ENCODE measurements at regions not wholly inside any gene's neighbourhood (a gene's known extent, or its start where the extent isn't known, plus 50 kb on each side); places are given as distances from the start of the nearest gene placed in this dataset.

DNA sequence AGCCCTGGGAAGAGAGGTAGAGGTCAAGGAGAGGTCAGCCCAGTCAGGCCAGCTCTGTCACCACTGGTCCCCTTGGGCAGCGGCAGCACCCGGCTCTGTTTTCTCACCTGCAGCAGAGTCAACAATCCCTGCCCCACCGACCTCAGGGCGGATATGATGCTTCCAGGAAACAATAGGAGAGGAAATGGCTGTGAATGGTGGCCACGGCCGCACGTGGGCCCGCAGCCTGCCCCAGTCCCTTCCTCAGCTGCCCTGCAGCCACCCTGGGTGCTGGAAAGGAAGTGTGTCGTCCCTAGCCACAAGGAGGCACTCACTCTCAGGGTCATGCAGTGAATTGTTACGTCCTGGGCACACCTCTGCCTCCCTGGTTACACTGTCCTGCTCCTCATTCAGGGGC lies 92.5 kb upstream of the ENPP6 start:
- peak; percentile 8 for DNase-seq (ENCODE audit: low read depth)

GRCh38 chr4:184309241-184310170 lies 91.8 kb upstream of the ENPP6 start:
- DNase-seq (ENCODE audit: low read depth): no peak

GRCh38 chr4:184306949-184307348 lies 89.3 kb upstream of the ENPP6 start:
- DNase-seq (ENCODE audit: low read depth): peak; percentile 9

DNA sequence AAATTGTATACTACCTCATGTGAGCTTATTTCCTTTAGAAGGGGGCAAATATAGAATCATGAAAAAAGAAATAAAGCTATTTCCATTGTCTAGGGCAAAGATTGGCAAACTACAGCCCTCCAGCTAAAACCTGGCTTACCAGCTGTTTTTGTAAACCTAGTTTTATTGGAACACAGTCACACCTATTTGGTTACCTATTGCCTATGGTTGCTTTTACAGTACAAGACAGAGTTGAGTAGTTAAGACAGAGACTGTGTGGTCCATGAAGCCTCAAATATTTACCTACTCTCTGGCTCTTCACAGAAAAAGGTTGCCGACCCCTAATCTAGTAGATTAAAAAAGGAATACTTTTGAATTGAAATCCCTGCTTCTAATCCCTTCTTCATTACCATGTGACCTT lies 88.8 kb upstream of the ENPP6 start:
- no peak for DNase-seq (ENCODE audit: low read depth)

GRCh38 chr4:184300816-184301215 lies 83.1 kb upstream of the ENPP6 start:
- DNase-seq (ENCODE audit: low read depth): no peak

DNA sequence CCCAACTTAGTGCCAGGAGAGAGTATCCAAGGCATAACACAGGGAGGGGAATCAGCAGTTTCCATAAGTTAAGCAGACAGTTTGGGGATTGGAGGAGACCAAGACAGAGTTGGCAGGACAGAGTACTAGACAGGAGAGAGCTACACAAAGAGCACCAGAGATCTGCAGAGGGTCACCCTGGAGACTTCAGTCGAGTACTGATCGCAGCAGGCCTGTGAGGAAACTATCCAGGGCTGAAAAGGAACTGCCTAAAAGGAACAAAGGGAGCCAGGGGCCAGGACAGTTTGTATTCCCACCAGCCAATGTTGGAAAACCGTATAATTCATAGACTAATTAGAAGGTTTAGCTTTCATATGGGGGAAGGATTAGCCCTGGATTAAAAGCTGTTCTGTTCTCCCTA lies 80.6 kb upstream of the ENPP6 start:
- DNase-seq (ENCODE audit: low read depth): no peak

DNA sequence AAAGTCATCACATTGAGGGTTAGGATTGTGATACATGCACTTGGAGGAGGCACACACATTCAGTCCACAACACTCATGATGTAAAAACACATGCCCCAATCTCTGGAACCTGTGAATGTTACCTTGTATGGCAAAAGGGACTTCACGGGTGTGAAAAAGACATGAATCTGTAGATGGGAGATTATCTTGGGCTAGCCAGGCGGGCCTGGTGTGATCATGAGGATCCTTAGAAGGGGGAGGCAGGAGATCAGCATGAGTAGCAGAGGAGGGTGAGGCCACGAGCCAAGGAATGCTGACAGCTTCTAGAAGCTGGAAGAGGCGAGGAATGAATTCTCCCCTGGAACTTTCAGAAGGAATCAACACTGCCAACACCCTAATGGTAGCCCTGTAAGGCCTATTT lies 77.5 kb upstream of the ENPP6 start:
- DNase-seq (ENCODE audit: low read depth): no peak

DNA sequence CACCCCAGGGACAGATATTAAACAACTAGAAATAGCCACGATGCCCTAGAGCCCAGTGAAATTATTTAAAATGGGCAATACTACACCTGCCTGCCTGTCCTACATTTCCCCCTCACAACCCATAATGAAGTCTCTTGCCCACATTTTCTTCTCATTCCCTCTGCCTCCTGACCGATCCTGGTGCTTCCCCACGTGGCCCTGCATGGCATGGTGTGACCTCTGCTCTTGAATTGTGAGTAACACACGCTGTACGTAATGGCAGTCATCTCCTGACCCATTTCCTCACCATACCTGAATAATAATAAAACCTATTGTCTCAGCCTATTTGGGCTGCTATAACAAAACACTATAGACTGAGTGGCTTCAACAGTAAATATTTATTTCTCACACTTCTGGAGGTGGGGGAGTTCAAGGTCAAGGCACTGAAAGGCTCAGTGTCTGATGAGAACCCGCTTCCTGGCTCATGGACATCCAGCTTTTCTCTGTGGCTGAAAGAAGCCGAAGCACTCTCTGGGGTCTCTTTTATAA lies 77.0 kb upstream of the ENPP6 start:
- no peak for DNase-seq (ENCODE audit: low read depth)

GRCh38 chr4:184293552-184293951 lies 75.9 kb upstream of the ENPP6 start:
- DNase-seq (ENCODE audit: low read depth): no peak

DNA sequence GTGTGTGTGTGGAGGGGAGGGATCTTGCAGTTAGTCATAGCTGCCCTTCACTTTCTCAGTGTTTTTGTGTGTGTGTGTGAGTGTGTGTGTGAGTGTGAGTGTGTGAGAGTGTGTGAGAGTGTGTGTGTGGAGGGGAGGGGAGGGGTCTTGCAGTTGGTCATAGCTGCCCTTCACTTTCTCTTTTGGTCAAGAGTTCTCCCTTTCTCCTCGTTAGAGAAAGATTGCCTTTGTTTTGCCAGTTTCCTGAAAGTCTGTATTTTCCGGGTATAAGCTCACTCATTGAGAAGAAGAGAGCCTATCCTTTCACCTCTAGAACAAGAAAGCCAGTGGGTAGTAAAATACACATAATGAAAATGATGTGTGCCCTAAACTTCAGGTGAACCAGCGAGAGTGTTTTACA lies 75.2 kb upstream of the ENPP6 start:
- no peak for DNase-seq (ENCODE audit: low read depth)

- no peak for DNase-seq (ENCODE audit: low read depth)
These were observed 74.8 kb upstream of the ENPP6 start for GRCh38 chr4:184292465-184292867.

GRCh38 chr4:184289179-184289535 lies 71.5 kb upstream of the ENPP6 start:
- no peak for DNase-seq (ENCODE audit: low read depth)

DNA sequence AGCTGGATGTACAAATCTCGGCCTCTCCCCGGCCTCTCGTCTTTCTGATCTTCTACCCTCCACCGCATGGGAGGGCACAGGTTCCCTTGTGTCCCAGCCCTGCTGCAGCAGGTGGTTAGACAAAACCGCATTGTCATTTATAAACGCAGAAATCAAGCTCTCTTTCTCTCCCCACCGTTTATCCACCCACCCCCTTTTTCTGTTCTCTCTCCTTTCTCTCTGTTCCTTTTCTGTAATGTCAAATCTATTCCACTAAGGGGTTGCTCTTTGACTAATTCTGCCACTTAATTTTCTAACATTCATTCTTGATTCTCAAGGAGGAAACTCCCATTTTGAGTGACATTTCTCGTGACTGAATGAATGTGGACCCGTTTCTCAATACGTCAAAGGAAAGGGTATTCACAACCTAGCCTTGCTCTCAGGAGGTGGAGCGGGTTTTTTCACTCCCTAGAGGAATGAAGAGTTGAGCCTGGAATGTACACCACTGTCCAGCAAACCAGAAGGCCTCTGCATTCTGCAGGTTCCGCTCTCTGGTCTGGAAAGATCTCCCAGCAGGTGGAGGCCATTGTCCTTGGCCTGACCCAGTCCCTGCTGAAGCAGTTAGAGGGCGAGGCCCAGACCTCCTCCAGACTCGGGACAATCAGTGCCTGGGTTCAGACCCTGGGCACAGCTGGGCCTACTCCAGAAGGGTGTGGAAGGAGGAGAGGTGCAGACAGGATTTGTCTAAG lies 70.9 kb upstream of the ENPP6 start:
- no peak for DNase-seq (ENCODE audit: low read depth)

- peak; percentile 49 for DNase-seq (ENCODE audit: low read depth)
These were observed 70.1 kb upstream of the ENPP6 start for GRCh38 chr4:184287697-184288255.

DNA sequence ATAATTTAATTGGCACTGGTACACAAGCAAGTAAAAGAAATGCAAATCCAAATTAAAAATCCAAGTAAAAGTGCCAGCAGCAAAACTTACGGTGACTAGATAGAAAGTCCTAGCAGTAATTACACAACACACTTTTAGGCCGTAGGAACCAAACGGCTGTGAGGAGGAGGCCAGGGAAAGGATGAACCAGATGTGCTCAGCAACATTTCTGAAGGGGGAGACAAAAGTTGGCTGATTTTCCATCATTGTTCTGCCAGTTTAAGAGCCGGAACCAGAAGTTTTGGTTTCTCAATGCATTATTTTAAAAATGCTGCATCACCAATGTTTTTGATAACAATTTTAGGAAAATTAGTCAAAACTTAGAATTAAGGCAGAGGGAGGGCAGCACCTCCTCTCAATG lies 68.7 kb upstream of the ENPP6 start:
- no peak for DNase-seq (ENCODE audit: low read depth)

- no peak for DNase-seq (ENCODE audit: low read depth)
These were observed 67.1 kb upstream of the ENPP6 start for GRCh38 chr4:184284742-184285141.

DNA sequence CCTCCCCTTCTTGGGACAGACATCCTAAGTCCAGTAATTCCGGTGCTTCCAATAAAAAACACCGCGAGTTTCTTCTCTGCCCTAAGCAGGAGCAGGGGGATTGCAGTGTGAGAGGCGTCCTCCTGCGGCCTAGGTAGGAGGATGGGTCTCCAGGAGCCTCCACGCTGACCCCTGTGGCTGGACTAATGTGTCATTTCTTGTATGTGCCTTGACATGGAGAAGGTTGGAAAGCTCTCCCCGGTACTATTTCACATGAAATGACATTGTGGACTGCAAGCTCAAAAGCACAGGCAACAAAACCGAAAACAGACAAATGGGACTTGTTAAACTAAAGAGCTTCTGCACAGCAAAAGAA lies 66.6 kb upstream of the ENPP6 start:
- no peak for DNase-seq (ENCODE audit: low read depth)

DNA sequence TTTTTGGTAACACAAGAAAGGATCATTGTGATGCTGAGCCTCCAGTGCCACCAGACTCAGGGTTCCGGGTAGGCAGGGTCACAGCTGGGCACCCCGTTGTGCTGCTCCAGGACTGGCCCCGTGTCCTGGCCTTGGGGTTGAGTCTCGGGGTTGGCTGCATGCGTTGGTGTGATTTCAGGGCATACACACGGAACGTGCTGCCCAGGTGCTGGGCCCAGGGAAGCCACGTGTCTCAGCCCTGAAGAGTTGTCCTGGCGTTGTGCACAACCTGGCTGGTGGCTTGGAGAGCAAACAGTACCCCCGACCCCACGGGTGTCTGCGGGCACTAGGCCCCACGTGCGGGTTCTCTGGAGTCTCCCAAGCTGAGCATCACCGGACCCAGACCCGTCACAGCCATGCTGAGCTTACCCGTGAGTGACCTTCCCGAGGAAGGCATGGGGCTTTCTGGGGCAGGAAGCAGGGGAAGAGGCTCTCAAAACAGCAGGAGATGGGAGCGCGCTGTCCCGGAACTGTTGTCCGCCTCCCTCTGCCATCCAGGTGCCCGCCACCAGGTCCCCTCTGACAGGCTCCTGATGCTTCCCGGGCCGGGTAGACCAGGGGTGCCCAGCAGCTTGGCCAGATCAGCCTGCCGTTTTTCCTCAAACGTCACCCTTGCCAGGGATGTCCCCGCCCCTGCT lies 66.1 kb upstream of the ENPP6 start:
- DNase-seq (ENCODE audit: low read depth): no peak

DNA sequence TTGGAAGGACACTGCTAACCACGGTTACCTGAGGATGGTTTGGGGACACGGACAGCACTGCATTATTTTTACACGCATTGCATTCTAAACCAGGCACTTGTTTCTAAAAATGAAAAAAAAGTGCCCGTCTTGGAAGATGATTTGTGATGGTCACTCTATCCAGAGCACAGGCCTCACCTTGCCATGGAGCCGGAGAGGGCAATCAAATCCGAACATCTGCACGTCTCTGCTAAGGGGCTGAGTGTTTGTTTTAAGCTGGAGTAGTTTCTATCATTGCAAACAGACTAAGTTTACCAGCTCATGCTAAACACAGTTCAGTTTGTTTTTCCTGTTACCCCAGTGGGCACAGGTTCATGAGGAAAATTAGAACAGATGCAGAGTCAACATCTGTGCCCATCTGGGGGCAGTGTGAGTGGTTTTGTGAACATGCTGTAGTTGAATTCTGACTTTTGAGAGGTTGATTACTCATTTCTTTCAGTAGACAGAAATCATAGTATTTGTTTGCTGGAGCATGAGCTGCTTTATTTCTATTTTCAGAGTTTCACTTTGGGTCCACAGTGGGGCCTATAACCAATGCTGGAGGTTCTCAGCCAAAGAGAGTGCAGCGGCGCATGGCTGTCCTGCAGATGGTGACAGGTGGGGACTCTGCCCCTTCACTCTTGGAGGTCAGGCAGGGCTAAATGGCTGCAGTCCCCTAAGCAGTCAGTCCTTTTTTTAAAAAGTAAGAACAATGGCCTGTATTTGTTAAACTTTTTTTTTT lies 65.4 kb upstream of the ENPP6 start:
- no peak for DNase-seq (ENCODE audit: low read depth)

GRCh38 chr4:184282251-184282713 lies 64.6 kb upstream of the ENPP6 start:
- no peak for DNase-seq (ENCODE audit: low read depth)
